ENCODE measurements at regions not wholly inside any gene's neighbourhood (a gene's known extent, or its start where the extent isn't known, plus 50 kb on each side); places are given as distances from the start of the nearest gene placed in this dataset.

GRCh38 chrX:8288590-8288989, 117.5 kb upstream of the VCX2 start:
- TF ChIP-seq EZH2 (IDR thresholded peaks at IDR 0.05; ENCODE audit: borderline replicate concordance, low read length) (no peak), CTCF (conservative IDR thresholded peaks at IDR 0.05 in 1 of 2, IDR thresholded peaks at IDR 0.05 in 1 of 2; ENCODE audit: extremely low read depth in 1 of 2, insufficient read depth in 1 of 2, low read depth in 1 of 2, low read length in 2 of 2) (no peak)
